Nephron progenitor cell (in vitro differentiated cells): ENCODE measurements at regions not wholly inside any gene's neighbourhood (a gene's known extent, or its start where the extent isn't known, plus 50 kb on each side); places are given as distances from the start of the nearest gene placed in this dataset.

Experiments used
- DNase-seq: peaks from one replicate; pipeline ENCODE4 v3.0.0; 2021
- H3K27ac Mint-ChIP-seq: 2 replicates; pipeline ENCODE4 v1.8.0; 2021; ENCODE audit warnings: mild to moderate bottlenecking, moderate library complexity, mixed read lengths
- H3K27me3 Mint-ChIP-seq: 2 replicates; pipeline ENCODE4 v1.8.0; 2021; ENCODE audit warnings: mild to moderate bottlenecking, low read depth, mixed read lengths; ENCODE audit not compliant: poor library complexity
- H3K36me3 Mint-ChIP-seq: 2 replicates; pipeline ENCODE4 v1.8.0; 2021; ENCODE audit warnings: low read depth, mixed read lengths
- H3K4me1 Mint-ChIP-seq: 2 replicates; pipeline ENCODE4 v1.8.0; 2021; ENCODE audit warnings: mixed read lengths
- H3K4me3 Mint-ChIP-seq: 2 replicates; pipeline ENCODE4 v1.8.0; 2021; ENCODE audit warnings: mild to moderate bottlenecking, moderate library complexity, mixed read lengths
- H3K9me3 Mint-ChIP-seq: 2 replicates; pipeline ENCODE4 v1.8.0; 2021; ENCODE audit warnings: mild to moderate bottlenecking, moderate library complexity, mixed read lengths
- CTCF ChIP-seq: fragments of 200-600 bp; sonication (generic); IDR thresholded peaks from 2 replicates; pipeline ENCODE4 v1.5.0; 2021; ENCODE audit warnings: antibody characterized with exemption

GRCh38 chr11:95339086-95339901 is 108.3 kb upstream of the SESN3 start:
- peaks cover 23% of the 10 kb centered on the region for H3K4me1 Mint-ChIP-seq
- H3K27ac Mint-ChIP-seq, result no peak overlapping the region
- TF ChIP-seq CTCF, result no peak

GRCh38 chr11:95338430-95338991 is 107.5 kb upstream of the SESN3 start:
- no peak for DNase-seq
- Mint-ChIP-seq H3K36me3 (no peaks in the 10 kb centered on the region), H3K4me3 (no peak overlapping the region), H3K9me3 (no peaks in the 10 kb centered on the region), H3K4me1 (peaks cover 23% of the 10 kb centered on the region), H3K27ac (no peak overlapping the region), H3K27me3 (no peaks in the 10 kb centered on the region)
- no peak for TF ChIP-seq CTCF

More at GRCh38 chr11:95339086-95339901, 108.3 kb upstream of the SESN3 start:
- no peak for DNase-seq
- Mint-ChIP-seq H3K36me3 (no peaks in the 10 kb centered on the region), H3K4me3 (no peak overlapping the region), H3K9me3 (no peaks in the 10 kb centered on the region), H3K27me3 (peaks cover 3% of the 10 kb centered on the region)

GRCh38 chr11:95337972-95338429 is 107.0 kb upstream of the SESN3 start:
- DNase-seq, result no peak
- H3K36me3 Mint-ChIP-seq, result no peaks in the 10 kb centered on the region
- TF ChIP-seq CTCF, result no peak
- H3K4me3 Mint-ChIP-seq, result no peak overlapping the region
- H3K4me1 Mint-ChIP-seq, result peaks cover 23% of the 10 kb centered on the region
- H3K27ac Mint-ChIP-seq, result no peak overlapping the region
- no peaks in the 10 kb centered on the region for H3K27me3 Mint-ChIP-seq
- H3K9me3 Mint-ChIP-seq, result no peaks in the 10 kb centered on the region

GRCh38 chr11:95337175-95337957 is 106.4 kb upstream of the SESN3 start:
- no peak overlapping the region for H3K4me3 Mint-ChIP-seq

GRCh38 chr11:95335989-95336388 is 105.0 kb upstream of the SESN3 start:
- H3K4me1 Mint-ChIP-seq, result peaks cover 23% of the 10 kb centered on the region
- H3K36me3 Mint-ChIP-seq, result no peaks in the 10 kb centered on the region
- H3K27ac Mint-ChIP-seq, result no peak overlapping the region
- H3K27me3 Mint-ChIP-seq, result no peaks in the 10 kb centered on the region
- TF ChIP-seq CTCF, result no peak
- H3K9me3 Mint-ChIP-seq, result no peaks in the 10 kb centered on the region
- no peak overlapping the region for H3K4me3 Mint-ChIP-seq
- no peak for DNase-seq

More at GRCh38 chr11:95337175-95337957, 106.4 kb upstream of the SESN3 start:
- Mint-ChIP-seq H3K9me3 (no peaks in the 10 kb centered on the region), H3K4me1 (peaks cover 28% of the 10 kb centered on the region), H3K27ac (no peak overlapping the region), H3K36me3 (no peaks in the 10 kb centered on the region), H3K27me3 (no peaks in the 10 kb centered on the region)
- no peak for TF ChIP-seq CTCF
- DNase-seq, result peak; percentile 22
